Activated CD4-positive, CD25-positive, alpha-beta regulatory T cell treated with anti-CD3 and anti-CD28 coated beads, Interleukin-2, amount 50 U/mL, for 24 hours (primary cell): ENCODE measurements at regions not wholly inside any gene's neighbourhood (a gene's known extent, or its start where the extent isn't known, plus 50 kb on each side); places are given as distances from the start of the nearest gene placed in this dataset.

Source experiments
- ATAC-seq, 2 donors: fragments of 150-1000 bp; cut with Tn5 transposase; one replicate each; pipeline ENCODE4 v1.10.0; 2021; ENCODE audit warnings: mild to moderate bottlenecking in 1 of 2, moderate library complexity in 1 of 2

DNA sequence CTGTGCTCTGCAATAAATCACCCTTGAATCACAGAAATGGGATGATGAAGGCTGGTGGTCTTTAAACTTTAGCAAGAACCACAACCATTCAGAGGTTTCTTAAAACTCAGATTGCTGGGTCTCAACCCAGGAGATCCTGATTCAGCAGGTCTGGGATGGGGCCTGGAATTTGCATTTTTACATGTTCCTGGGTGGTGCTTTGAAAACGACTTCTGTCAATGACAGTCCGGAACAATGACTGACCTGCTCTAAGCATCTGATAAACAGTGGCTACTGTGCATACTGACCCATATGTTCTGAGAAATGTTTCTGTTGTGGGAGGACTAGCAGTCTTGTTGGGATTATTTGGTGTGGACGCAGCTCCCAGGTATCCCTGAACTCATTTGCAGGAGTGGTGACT lies 92.7 kb downstream of the GADD45G start:
- no peak for ATAC-seq

DNA sequence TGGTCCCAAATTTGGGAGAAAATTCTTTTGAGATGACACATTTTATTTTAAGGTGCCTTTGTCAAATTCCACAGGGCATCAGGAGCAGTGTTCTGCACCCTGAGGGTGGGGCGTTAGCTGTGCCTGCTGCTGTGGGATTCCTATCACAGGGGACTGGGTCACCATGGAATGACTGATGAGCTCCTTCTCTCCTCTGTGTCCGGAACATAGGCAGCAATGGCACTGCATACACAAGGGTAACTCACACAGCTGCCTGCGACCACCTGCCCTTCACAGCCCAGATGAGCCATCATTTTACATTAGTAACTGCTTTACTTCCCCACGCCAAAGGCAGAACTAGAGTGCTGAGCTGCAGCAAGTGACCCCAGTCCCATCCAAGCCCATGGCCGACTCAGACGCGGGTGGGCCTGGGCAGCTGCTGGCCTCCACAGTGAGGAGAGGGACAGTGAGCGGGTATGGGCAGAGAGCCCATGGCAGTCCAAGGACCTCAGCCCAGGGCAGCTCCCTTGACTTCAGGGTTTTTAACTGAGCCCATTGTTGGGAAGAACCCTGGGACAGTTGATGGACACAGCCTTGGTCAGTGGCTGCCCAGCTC lies 93.7 kb downstream of the GADD45G start:
- no peak for ATAC-seq

DNA sequence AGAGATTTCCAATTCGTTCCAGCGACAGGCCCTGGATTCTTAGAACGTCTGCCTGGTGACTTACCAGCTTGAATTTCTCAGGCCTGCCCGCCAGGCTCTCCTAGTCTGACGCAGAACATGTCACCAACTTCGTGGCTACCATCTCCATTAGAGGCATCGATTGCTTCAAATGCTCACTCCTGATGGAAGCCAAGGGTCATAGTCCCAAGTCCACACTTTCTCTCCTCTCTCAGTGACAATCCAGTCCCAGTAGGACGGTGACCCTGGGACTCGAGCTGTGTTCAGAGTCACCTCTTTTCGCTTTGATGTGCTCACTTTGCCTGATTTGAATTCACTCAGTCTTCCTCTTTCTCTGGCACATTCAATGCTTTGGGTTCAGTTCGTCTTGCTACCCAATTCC lies 94.8 kb downstream of the GADD45G start:
- no peak for ATAC-seq

DNA sequence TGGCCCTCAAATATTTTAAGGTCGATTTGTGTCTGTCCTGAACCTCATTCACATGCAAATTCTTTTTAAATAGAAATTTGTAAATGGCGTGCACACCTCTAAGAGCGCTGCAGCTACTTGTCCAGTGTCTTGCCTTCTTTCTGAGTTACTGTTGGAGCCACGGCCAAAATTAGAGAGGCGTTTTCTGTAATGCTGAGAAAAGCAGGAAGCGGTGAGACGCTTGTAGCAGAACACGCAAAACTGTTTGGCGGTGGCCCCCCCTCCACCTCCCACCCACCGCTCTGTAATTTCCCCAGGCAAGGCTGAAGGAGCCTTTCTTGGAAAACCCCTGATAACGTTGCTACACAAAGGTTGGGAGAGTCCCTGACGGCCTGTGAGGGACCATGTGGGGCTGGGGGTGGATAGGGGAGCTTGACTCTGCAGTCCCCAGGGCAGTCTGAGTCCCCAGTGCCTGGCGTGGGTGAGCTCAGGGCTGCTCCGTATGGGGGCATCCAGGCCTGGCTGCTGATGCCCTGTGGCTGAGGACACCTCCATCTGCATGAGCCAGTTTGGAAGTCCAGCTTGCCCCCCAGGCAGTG lies 96.5 kb downstream of the GADD45G start:
- ATAC-seq: peak; percentile 94 to 95

DNA sequence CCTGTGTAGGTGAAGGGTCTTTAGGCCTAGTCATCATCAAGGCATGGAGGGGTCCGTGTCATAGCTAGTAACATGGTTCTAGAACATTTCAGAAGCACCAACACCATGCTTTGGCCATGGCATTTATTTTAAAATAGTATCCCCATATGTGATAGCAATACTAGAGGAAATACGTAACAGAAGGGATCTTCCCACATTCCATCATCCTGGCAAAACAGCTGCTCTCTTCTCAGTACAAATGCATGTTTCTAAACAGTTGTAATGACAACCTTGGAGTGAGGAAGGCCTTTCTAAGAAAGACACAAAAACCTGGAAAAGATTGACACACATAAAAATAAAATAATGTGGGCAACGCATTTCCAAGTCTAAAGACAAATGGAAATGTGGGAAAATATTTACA lies 97.6 kb downstream of the GADD45G start:
- no peak for ATAC-seq

DNA sequence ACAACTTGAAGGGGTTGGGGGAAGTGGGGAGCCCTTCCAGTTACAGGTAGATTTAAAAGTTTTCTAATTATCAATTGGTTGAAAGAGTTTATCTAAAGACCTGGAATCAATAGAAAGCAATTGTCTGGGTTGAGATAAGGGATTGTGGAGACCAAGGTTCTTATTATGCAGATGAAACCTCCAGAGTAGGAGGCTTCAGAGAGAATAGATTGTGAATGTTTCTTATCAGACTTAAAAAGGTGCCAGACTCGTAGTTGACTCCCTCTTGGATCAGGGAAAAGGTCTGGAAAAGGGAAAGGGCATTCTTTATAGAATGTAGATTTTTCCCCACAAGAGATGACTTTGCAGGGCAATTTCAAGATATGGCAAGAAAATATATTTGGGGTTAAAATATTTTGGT lies 100.8 kb downstream of the GADD45G start:
- no peak for ATAC-seq

DNA sequence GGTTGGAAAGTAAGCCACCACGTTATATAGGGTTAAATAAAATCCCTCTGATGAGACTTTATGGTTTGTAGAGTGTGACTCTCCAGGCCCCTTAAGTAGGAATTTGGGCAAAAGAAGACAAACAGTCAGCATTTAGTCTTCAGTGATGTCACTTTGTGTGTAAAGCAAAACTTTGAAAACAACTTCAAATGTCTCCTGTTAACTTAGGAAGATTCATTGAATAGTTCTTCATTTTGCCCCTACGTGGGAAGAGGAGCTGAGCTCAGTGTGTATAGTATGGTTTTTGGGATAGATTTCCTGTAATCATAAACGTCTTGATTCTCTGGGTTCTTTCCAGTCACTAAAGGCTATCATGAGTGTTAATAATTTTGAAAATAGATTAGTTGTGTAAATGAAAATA lies 101.3 kb downstream of the GADD45G start:
- ATAC-seq: no peak

DNA sequence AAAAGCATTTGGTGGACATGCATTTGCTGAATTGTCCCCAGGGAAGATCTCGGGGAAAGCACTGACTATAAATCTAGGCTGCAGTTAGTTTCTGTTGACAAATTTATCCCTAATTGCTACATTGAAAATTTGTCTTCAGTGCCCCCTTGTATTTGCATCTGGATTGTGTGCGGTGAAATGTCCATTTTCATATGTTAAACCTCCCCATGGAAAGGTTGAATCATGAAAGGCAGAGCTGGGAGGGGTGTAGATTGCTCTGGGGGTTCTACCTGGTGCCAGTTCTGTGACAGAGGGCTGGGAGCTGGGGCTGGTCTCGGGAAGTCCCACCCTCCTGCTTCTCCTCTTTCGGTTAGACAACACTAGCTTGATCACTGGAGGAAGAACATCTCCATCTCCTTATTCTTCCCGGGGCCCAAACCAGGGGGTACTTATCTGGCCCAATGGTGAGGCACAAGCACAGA lies 101.9 kb downstream of the GADD45G start:
- ATAC-seq: no peak

DNA sequence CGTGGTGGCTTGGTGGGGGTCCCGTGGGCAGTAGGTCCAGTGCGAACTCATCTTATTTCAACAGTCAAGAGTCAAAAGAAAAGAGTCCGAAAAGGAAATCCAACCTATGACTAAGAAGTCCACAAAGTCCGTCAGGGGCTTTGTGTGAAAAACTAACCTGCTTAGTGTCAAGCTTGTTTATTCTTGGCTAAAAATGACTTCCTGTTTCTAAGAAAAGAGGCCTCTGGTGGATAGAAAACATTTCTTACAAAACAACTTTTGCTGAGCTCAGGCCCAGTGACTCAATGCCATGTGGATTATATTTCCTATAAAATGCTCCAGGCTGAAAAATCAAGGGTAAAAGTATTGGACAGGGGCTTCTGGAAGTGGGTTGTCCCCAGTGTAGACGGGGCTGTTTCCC lies 105.9 kb downstream of the GADD45G start:
- ATAC-seq: no peak

DNA sequence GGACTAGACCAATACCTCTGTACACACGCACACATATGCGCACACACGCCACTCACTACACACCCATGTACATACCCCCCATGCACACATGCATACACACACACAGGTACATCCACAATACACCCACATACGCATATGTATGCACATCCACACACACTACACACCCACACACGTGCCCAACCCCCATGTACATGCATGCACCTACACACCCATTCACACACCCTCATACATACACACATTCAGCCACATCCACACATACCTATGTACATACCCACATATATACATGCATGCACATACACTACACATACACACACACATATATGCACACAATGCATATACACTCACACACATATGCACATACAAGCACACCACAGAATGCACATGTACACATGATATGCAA lies 107.1 kb downstream of the GADD45G start:
- ATAC-seq: no peak

DNA sequence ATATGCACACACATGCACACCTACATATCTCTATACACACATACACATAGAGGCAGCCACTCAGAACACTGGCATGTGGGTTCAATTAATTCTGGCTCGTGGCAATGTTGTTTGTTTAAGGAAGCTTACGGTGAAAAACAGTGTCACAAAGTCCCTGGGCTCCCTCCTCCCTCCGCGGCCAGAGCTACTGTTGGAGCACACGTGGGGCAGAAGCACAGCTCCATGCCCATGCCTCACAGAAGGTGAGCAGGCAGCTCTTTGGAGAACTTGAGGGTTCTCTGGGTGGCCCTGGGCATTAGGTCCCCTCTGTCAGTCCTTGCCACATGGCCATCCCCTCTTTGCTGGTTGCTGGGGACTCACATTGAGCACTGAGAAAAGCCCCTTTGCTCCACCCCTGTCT lies 107.5 kb downstream of the GADD45G start:
- ATAC-seq: no peak

DNA sequence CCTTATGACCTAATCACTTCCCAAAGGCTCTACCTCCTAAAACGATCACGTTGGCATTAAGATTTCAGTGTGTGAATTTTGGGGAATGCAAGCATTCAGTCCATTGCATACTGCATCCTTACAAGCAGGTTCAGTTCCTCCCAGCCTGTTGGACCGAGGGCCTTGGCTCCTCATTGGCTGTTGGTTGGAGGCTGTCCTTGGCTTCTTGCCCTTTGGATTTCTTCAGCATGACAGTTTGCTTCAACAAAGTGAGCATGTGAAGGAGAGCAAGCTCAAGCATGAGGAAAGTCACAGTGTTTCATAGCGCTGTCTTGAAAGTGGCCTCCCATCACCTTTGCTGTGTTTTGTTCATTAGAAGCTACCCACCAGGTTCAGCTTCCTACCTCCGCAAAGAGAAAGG lies 109.5 kb downstream of the GADD45G start:
- ATAC-seq: no peak

DNA sequence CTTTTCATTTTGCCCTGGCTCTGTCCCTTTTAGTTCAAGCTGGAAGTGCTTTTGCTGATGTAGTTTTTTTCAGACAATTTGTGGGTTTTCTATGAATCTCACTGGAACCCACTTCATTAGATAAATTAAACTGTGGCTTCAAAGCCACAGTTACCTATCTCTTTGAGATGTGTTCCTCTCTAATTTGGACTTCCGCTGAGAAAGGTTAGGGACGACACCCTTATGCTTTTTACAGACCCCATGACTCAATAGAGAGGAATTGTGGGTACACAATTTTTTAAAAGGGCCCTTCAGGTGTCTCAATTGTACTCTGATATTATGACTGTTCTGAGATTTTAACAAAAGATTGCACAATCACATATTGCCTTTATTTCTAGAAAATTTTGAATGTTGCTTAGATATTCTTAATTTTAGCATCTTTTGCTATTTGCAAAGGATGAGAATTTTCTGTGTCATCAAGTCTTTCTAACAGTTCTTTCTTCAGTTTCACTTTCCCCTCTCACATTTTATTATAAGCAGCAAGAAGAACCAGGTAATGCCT lies 110.6 kb downstream of the GADD45G start:
- peak; percentile 87 to 89 for ATAC-seq

DNA sequence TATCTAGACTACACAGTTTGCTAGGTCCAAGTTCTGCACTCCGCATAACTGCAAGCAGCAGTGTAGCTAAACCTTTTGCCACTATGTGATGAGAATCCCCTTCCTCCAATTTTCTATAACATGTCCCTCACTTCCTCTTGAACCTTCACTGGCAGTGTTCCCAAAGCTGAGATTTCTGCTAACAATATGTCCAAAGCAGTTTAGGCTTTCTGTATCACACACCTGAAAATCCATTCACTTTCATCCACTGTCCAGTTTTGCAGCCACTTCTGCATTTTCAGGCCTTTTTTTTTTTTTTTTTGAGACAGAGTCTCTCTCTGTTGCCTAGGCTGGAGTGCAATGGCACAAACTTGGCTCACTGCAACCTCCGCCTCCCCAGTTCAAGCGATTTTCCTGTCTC lies 111.1 kb downstream of the GADD45G start:
- ATAC-seq: no peak

DNA sequence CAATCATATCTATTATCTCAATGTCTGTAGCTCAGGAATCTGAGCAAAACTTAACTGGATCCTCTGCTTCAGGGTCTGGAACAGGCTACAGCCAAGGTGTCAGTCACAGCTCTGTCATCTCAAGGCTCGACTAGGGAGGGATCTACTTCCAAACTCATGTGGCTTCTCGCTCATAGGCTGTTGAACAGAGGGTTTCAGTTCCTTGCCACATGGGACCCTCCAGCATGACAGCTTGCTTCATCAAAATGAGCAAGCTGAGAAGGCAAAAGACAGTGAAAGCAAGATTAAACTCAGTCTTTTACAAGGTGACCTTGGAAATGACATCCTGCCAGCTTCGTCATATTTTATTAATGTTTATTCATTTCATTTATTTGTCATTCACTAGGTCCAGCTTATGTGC lies 111.7 kb downstream of the GADD45G start:
- ATAC-seq: no peak

DNA sequence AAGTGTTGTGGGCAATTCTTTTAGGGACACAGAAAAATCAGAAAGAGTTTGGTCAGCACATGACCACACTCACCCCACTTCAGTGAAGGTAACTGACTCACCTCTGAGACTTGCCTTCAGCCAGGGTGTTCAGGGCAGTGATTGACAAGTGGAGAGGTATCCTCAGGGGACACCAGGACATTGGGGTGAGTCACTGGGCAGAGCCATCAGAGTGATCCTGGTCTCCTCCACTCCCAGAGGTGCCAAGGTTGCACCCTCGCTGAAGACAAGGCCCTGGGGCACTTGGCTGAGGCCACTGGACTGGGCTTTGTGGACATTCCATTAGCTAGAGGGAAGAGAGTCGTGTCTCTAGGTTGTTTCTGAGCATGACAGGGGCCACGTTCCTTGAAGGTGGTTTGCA lies 113.4 kb downstream of the GADD45G start:
- ATAC-seq: no peak

DNA sequence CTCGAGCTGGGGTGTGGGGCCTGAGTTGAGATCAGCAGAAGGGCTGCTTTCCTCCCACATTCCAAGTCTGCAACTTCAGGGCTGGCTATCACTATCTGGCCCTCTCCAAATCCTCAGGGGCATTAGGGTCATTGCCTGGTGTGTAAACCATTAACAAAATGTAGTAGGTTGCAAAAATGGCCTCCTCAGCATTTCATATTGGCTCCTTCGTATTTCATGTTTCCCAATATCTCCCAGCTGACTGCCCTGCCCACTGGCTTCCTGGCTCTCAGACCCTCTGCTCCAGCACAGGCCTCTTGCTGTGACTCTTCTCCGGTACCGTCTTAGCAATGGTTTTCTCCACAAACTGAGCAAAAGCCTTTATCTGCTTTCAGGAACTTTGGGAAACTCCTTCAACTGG lies 113.8 kb downstream of the GADD45G start:
- ATAC-seq: no peak

DNA sequence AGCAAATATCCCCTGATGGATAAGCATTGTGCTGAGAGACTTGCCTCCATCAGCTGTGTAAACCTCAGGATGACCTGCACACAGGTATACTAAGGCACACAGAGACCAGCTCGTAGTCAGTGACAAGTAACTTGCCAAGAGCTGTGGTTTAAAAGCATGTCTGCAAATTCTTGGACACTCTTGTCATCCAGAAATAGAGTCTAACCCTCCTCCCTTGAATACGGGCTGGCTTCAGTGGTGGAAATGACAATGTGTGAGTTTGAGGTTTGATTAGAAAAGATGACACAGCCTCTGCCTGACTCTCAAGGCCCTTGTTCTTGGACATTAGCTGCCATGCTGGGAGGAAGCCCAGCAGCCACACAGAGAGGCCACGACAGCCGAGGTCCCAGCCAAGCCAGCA lies 114.4 kb downstream of the GADD45G start:
- no peak for ATAC-seq

DNA sequence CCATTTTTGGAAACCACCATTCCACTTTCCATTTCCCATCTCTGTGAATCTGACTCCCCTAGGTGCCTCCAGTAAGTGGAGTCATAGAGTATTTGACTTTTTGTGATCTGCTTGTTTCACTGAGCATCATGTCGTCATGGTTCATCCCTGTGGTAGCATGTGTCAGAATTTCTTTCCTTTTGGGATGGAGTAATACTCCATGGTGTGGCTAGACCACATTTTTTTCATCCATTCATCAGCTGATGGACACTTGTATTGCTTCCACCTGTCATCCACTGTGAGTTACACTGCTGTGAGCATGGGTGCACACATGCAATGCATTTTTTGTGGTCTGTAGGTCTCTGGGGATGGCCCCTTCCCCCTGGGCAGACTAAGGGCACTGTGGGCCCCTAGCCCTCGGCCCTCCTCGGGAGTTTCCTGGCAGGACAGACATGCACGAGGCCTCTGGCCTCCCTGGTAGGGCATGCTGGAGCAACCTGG lies 115.9 kb downstream of the GADD45G start:
- no peak for ATAC-seq

DNA sequence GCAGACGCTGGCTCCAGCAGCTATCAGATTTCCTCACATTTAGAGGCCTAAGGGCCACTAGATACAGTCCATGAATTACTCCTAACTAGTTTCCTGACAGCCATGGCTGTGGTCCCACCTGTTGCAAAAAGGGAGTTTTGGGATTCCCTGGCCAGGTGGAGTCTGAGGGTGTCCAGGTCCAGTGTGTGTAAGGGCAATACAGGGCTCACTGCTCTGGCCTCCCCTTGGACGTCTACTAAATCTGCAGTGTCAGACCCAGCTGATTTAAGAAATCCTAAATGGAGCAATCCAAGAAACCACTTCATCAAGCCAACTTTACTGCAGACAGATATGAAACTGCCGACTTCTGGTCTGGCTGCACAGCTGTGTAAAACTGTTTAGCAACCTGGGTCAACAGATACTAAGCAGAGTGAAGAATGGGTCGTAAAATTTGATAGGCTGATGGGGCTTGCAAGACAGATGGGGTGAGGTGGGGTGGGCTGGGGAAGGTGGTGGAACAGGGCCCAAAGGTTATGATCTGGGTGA lies 116.4 kb downstream of the GADD45G start:
- ATAC-seq: no peak

DNA sequence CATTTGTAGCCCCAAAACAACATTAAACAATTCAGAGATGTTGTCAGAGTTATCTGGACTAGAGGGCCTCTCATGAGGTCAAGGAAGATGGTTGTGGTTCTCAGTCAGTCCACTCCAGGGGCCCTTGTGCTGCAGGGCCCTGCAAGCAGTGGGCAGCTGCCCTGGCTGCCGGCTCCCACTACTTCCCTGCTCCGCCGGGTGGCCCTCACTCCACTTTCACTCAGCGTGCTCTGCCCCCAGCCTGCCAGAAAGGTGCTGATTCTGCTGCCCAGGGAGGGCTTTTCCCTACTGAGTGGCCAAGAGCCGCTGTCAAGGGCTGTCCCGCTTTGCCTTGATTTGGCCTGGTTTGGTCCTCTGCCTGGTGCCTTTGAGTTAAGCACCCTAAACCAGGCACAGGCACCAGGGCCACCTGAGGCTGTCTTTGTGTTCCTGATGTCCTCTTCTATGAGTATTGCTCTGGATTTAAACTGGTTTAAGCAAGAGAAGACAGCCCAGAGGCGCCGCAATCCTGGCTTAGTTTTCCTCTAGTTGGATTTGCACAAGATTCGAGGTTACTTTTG lies 117.2 kb downstream of the GADD45G start:
- no peak for ATAC-seq

DNA sequence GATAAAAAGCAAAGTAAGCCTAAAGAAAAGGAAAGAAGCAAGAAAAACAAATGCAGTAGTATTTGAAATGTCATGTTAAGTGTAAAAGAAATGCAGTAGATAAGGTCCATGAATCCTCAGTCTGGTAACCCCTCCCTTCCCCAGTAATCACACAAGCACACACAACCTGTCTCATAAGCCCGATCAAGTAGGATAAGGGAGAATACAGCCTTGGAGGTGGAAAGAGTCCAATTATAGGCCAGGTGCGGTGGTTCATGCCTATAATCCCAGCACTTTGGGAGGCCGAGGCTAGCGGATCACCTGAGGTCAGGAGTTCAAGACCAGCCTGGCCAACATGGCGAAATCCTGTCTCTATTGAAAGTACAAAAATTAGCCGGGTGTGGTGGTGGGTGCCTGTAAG lies 117.9 kb downstream of the GADD45G start:
- no peak for ATAC-seq

DNA sequence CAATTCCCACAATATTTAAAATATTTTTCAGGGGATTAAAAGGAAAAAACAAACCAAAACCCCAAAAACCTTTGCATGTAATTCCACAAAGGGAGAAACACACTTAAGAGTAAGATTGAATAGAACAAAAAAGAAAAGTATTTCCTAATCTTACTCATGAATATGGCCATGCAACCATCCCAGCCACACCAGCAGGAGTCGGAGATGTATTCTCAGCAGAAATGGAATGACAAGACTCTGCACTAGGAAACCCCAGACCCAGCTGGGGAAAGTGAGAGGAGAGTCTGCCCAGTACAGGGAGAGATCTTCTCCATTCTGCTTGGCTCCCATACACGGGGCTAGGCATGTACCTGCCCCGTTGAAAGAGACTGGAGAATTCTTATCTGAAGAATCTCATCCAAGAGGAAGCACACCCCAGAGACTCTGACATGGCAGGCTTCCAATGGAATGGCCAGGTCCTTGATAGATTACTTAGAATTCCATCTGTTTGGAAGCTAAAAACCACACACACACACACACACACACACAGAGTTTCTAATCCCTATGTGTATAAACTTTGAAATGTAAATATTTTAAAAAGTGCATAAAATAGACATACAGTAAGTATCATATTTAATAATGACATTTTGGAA lies 118.8 kb downstream of the GADD45G start:
- no peak for ATAC-seq

DNA sequence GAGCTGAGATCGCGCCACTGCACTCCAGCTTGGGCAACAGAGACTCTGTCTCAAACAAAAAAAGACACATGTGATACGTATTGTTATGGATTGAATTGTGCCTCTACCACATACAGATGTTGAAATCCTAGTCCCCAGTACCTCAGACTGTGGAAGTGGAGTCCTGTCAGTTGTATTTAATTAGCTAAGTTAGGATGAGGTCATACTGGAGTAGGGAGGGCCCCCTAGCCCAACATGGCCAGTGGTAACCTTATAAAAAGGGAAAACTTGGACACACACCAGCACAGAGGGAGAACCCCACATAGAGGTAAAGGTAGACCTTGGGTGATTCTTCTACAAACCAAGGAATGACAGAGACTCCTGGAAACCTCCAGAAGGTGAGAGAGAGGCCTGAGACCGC lies 119.8 kb downstream of the GADD45G start:
- no peak for ATAC-seq
